ENCODE measurements at regions not wholly inside any gene's neighbourhood (a gene's known extent, or its start where the extent isn't known, plus 50 kb on each side); places are given as distances from the start of the nearest gene placed in this dataset.

- Histone ChIP-seq H4K91ac (ENCODE audit: low read length) (no peak overlapping the region), H3K4me1 (ENCODE audit: control insufficient read depth, insufficient read depth, low read depth, low read length) (no peaks in the 10 kb centered on the region), H3K9ac (ENCODE audit: low read length) (no peak overlapping the region), H2BK5ac (ENCODE audit: low read depth, low read length, poor library complexity, severe bottlenecking) (no peak overlapping the region), H2AK5ac (ENCODE audit: low read length, severe bottlenecking) (no peak overlapping the region), H3K4me2 (ENCODE audit: low read length, poor library complexity, severe bottlenecking) (no peak overlapping the region), H4K8ac (ENCODE audit: low read length) (no peak overlapping the region), H3K14ac (ENCODE audit: low read length in 2 of 2) (no peak overlapping the region), H2BK120ac (ENCODE audit: low read depth, low read length) (no peak overlapping the region), H3K9me3 (ENCODE audit: control insufficient read depth, low read length) (peaks cover 11% of the 10 kb centered on the region), H3K23ac (ENCODE audit: low read length in 2 of 2) (no peak overlapping the region), H2AFZ (ENCODE audit: low read depth, low read length) (no peak overlapping the region), H3K18ac (ENCODE audit: low read depth in 1 of 2, low read length in 2 of 2) (no peak overlapping the region), H2BK15ac (ENCODE audit: low read depth, poor library complexity, severe bottlenecking) (no peak overlapping the region), H3K36me3 (ENCODE audit: control insufficient read depth in 1 of 2, insufficient read depth in 2 of 2, low read depth in 1 of 2, low read length in 2 of 2) (no peaks in the 10 kb centered on the region), H3K79me1 (replicated peaks; ENCODE audit: low read length, poor library complexity, severe bottlenecking) (no peaks in the 10 kb centered on the region), H3K27ac (ENCODE audit: low read length, poor library complexity, severe bottlenecking) (no peak overlapping the region), H2BK12ac (ENCODE audit: low read length in 2 of 2) (no peak overlapping the region), H3K4me3 (ENCODE audit: insufficient read depth in 1 of 2, low read depth in 1 of 2, low read length in 2 of 2) (no peak overlapping the region), H3K4ac (ENCODE audit: low read depth in 1 of 2, low read length in 2 of 2) (no peak overlapping the region), H3K27me3 (ENCODE audit: control insufficient read depth in 1 of 2, insufficient read depth in 1 of 2, low read length in 2 of 2) (no peaks in the 10 kb centered on the region)
- 86% methylated on average over 1 of the region's 4 CpGs for WGBS
- DNase-seq: no peak
Observed at GRCh38 chr9:80540387-80540786, 968.6 kb downstream of the TLE4 start.

GRCh38 chr9:80538976-80539375, 967.2 kb downstream of the TLE4 start:
- H3K9me3 ChIP-seq (ENCODE audit: control insufficient read depth, low read length): peaks cover 5% of the 10 kb centered on the region
- H3K4ac ChIP-seq (ENCODE audit: low read depth in 1 of 2, low read length in 2 of 2): no peak overlapping the region
- H2BK5ac ChIP-seq (ENCODE audit: low read depth, low read length, poor library complexity, severe bottlenecking): no peak overlapping the region
- H2BK120ac ChIP-seq (ENCODE audit: low read depth, low read length): no peak overlapping the region
- H2BK12ac ChIP-seq (ENCODE audit: low read length in 2 of 2): no peak overlapping the region
- H3K4me2 ChIP-seq (ENCODE audit: low read length, poor library complexity, severe bottlenecking): no peak overlapping the region
- H3K4me1 ChIP-seq (ENCODE audit: control insufficient read depth, insufficient read depth, low read depth, low read length): no peaks in the 10 kb centered on the region
- no peak overlapping the region for H2AFZ ChIP-seq (ENCODE audit: low read depth, low read length)
- H3K14ac ChIP-seq (ENCODE audit: low read length in 2 of 2): no peak overlapping the region
- no peak overlapping the region for H3K23ac ChIP-seq (ENCODE audit: low read length in 2 of 2)
- no peak overlapping the region for H4K8ac ChIP-seq (ENCODE audit: low read length)
- H3K27me3 ChIP-seq (ENCODE audit: control insufficient read depth in 1 of 2, insufficient read depth in 1 of 2, low read length in 2 of 2): no peaks in the 10 kb centered on the region
- H2BK15ac ChIP-seq (ENCODE audit: low read depth, poor library complexity, severe bottlenecking): no peak overlapping the region
- no peak overlapping the region for H2AK5ac ChIP-seq (ENCODE audit: low read length, severe bottlenecking)
- no peaks in the 10 kb centered on the region for H3K79me1 ChIP-seq (replicated peaks; ENCODE audit: low read length, poor library complexity, severe bottlenecking)
- H3K4me3 ChIP-seq (ENCODE audit: insufficient read depth in 1 of 2, low read depth in 1 of 2, low read length in 2 of 2): no peak overlapping the region
- no peak overlapping the region for H3K9ac ChIP-seq (ENCODE audit: low read length)
- no peak overlapping the region for H4K91ac ChIP-seq (ENCODE audit: low read length)
- no peaks in the 10 kb centered on the region for H3K36me3 ChIP-seq (ENCODE audit: control insufficient read depth in 1 of 2, insufficient read depth in 2 of 2, low read depth in 1 of 2, low read length in 2 of 2)
- DNase-seq: no peak
- no peak overlapping the region for H3K27ac ChIP-seq (ENCODE audit: low read length, poor library complexity, severe bottlenecking)
- no peak overlapping the region for H3K18ac ChIP-seq (ENCODE audit: low read depth in 1 of 2, low read length in 2 of 2)
- WGBS: 60% methylated on average over 1 of the region's 1 CpG

GRCh38 chr9:80522465-80522864, 950.7 kb downstream of the TLE4 start:
- no peaks in the 10 kb centered on the region for H3K4me1 ChIP-seq (ENCODE audit: control insufficient read depth, insufficient read depth, low read depth, low read length)
- peaks cover 29% of the 10 kb centered on the region for H3K9me3 ChIP-seq (ENCODE audit: control insufficient read depth, low read length)
- no peaks in the 10 kb centered on the region for H3K27me3 ChIP-seq (ENCODE audit: control insufficient read depth in 1 of 2, insufficient read depth in 1 of 2, low read length in 2 of 2)
- no peak overlapping the region for H3K4me3 ChIP-seq (ENCODE audit: insufficient read depth in 1 of 2, low read depth in 1 of 2, low read length in 2 of 2)
- no peak overlapping the region for H3K4ac ChIP-seq (ENCODE audit: low read depth in 1 of 2, low read length in 2 of 2)
- H3K9ac ChIP-seq (ENCODE audit: low read length): no peak overlapping the region
- no peak overlapping the region for H2BK5ac ChIP-seq (ENCODE audit: low read depth, low read length, poor library complexity, severe bottlenecking)
- H3K14ac ChIP-seq (ENCODE audit: low read length in 2 of 2): no peak overlapping the region
- no peak overlapping the region for H3K18ac ChIP-seq (ENCODE audit: low read depth in 1 of 2, low read length in 2 of 2)
- no peak overlapping the region for H4K91ac ChIP-seq (ENCODE audit: low read length)
- no peaks in the 10 kb centered on the region for H3K36me3 ChIP-seq (ENCODE audit: control insufficient read depth in 1 of 2, insufficient read depth in 2 of 2, low read depth in 1 of 2, low read length in 2 of 2)
- H4K8ac ChIP-seq (ENCODE audit: low read length): no peak overlapping the region
- H3K4me2 ChIP-seq (ENCODE audit: low read length, poor library complexity, severe bottlenecking): no peak overlapping the region
- no peak overlapping the region for H2AK5ac ChIP-seq (ENCODE audit: low read length, severe bottlenecking)
- no peak overlapping the region for H2BK15ac ChIP-seq (ENCODE audit: low read depth, poor library complexity, severe bottlenecking)
- H2BK120ac ChIP-seq (ENCODE audit: low read depth, low read length): no peak overlapping the region
- no peak overlapping the region for H3K27ac ChIP-seq (ENCODE audit: low read length, poor library complexity, severe bottlenecking)
- no peak overlapping the region for H3K23ac ChIP-seq (ENCODE audit: low read length in 2 of 2)
- no CpG with 5 or more reads among the region's 3 CpGs for WGBS
- no peak overlapping the region for H2AFZ ChIP-seq (ENCODE audit: low read depth, low read length)
- H3K79me1 ChIP-seq (replicated peaks; ENCODE audit: low read length, poor library complexity, severe bottlenecking): no peaks in the 10 kb centered on the region
- DNase-seq: no peak
- H2BK12ac ChIP-seq (ENCODE audit: low read length in 2 of 2): no peak overlapping the region

- H2BK12ac ChIP-seq (ENCODE audit: low read length in 2 of 2): no peak overlapping the region
- H2BK5ac ChIP-seq (ENCODE audit: low read depth, low read length, poor library complexity, severe bottlenecking): no peak overlapping the region
- H4K8ac ChIP-seq (ENCODE audit: low read length): no peak overlapping the region
Observed at GRCh38 chr9:80521151-80521550, 949.4 kb downstream of the TLE4 start.

More at GRCh38 chr9:80521151-80521550, 949.4 kb downstream of the TLE4 start:
- no peaks in the 10 kb centered on the region for H3K36me3 ChIP-seq (ENCODE audit: control insufficient read depth in 1 of 2, insufficient read depth in 2 of 2, low read depth in 1 of 2, low read length in 2 of 2)
- no peaks in the 10 kb centered on the region for H3K27me3 ChIP-seq (ENCODE audit: control insufficient read depth in 1 of 2, insufficient read depth in 1 of 2, low read length in 2 of 2)
- H2BK120ac ChIP-seq (ENCODE audit: low read depth, low read length): no peak overlapping the region
- H3K79me1 ChIP-seq (replicated peaks; ENCODE audit: low read length, poor library complexity, severe bottlenecking): no peaks in the 10 kb centered on the region
- H3K4ac ChIP-seq (ENCODE audit: low read depth in 1 of 2, low read length in 2 of 2): no peak overlapping the region
- H3K4me2 ChIP-seq (ENCODE audit: low read length, poor library complexity, severe bottlenecking): no peak overlapping the region
- WGBS: 71% methylated on average over 1 of the region's 3 CpGs
- H4K91ac ChIP-seq (ENCODE audit: low read length): no peak overlapping the region
- no peak overlapping the region for H2AK5ac ChIP-seq (ENCODE audit: low read length, severe bottlenecking)
- peaks cover 20% of the 10 kb centered on the region for H3K9me3 ChIP-seq (ENCODE audit: control insufficient read depth, low read length)
- H3K18ac ChIP-seq (ENCODE audit: low read depth in 1 of 2, low read length in 2 of 2): no peak overlapping the region
- no peak for DNase-seq
- H2BK15ac ChIP-seq (ENCODE audit: low read depth, poor library complexity, severe bottlenecking): no peak overlapping the region
- no peak overlapping the region for H2AFZ ChIP-seq (ENCODE audit: low read depth, low read length)
- H3K27ac ChIP-seq (ENCODE audit: low read length, poor library complexity, severe bottlenecking): no peak overlapping the region
- no peak overlapping the region for H3K23ac ChIP-seq (ENCODE audit: low read length in 2 of 2)
- H3K4me3 ChIP-seq (ENCODE audit: insufficient read depth in 1 of 2, low read depth in 1 of 2, low read length in 2 of 2): no peak overlapping the region
- H3K14ac ChIP-seq (ENCODE audit: low read length in 2 of 2): no peak overlapping the region
- no peaks in the 10 kb centered on the region for H3K4me1 ChIP-seq (ENCODE audit: control insufficient read depth, insufficient read depth, low read depth, low read length)
- no peak overlapping the region for H3K9ac ChIP-seq (ENCODE audit: low read length)

All from mesenchymal stem cell (in vitro differentiated cells and primary cell).